Dendritic cell treated with granulocyte-macrophage colony-stimulating factor and Interleukin-4, amounts not matched to agents 40 ng/mL and 50 ng/mL, for 4 days (primary cell): ENCODE measurements at regions not wholly inside any gene's neighbourhood (a gene's known extent, or its start where the extent isn't known, plus 50 kb on each side); places are given as distances from the start of the nearest gene placed in this dataset.

Experiments used
- H3K27ac Mint-ChIP-seq: one replicate; pipeline ENCODE4 v1.8.0; 2022; ENCODE audit warnings: mild to moderate bottlenecking, mixed read lengths
- H3K27me3 Mint-ChIP-seq: one replicate; pipeline ENCODE4 v1.8.0; 2022; ENCODE audit warnings: mild to moderate bottlenecking, mixed read lengths
- H3K36me3 Mint-ChIP-seq: one replicate; pipeline ENCODE4 v1.8.0; 2022; ENCODE audit warnings: low read depth, mixed read lengths
- H3K4me1 Mint-ChIP-seq: one replicate; pipeline ENCODE4 v1.8.0; 2022; ENCODE audit warnings: low read depth, mixed read lengths
- H3K4me3 Mint-ChIP-seq: one replicate; pipeline ENCODE4 v1.8.0; 2022; ENCODE audit warnings: mild to moderate bottlenecking, moderate library complexity, mixed read lengths
- H3K9me3 Mint-ChIP-seq: one replicate; pipeline ENCODE4 v1.8.0; 2022; ENCODE audit warnings: mixed read lengths
- intact Hi-C: fragments of 100-400 bp; cut with micrococcal nuclease; formaldehyde crosslinking; loops from one replicate; pipeline ENCODE4 v1.15.0; 2022

DNA sequence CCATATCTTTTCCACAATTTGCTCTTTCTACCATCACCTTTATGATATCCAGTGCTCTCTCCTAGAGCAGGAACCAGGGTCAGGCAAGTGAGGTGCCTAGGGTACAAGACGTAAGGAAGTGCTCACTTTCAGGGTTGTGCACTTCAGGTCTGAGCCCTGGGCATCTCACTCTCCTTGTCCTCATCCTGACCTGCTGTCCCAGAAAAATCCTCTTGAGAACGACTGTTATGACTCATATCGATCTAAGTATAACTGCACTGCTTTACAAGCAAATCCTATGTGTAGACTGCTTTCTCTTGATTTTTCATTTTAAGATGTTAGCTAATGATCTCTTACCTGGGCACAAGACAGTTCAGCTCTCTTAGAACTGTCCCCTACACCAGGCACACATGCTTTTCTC is 100.1 kb downstream of the TMEM100 start:
- intact Hi-C loops: no loop called here
- H3K4me3 Mint-ChIP-seq: no peak overlapping the region
- H3K36me3 Mint-ChIP-seq: no peaks in the 10 kb centered on the region
- H3K4me1 Mint-ChIP-seq: no peaks in the 10 kb centered on the region
- H3K9me3 Mint-ChIP-seq: no peaks in the 10 kb centered on the region
- no peak overlapping the region for H3K27ac Mint-ChIP-seq
- H3K27me3 Mint-ChIP-seq: peaks cover 16% of the 10 kb centered on the region

DNA sequence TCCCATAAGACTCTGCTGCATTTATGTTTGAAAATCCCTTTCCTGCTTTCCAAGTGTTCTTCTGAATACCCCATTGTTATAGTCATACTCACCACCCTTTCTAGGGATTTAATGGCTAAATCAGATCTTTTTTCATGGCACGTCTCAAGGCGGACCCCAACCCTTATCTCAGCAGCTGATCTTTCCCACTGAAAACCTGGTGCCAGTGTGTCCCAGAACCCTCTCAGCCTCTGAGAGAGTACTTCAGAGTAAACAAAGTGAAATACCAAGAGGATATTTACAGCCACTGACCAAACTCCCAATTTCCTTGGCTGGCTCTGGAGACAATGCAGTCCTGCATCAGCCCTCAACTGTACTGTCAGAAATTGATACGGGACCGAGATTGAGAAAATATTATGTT is 101.7 kb downstream of the TMEM100 start:
- Mint-ChIP-seq H3K4me1 (no peaks in the 10 kb centered on the region), H3K27me3 (peaks cover 16% of the 10 kb centered on the region), H3K4me3 (no peak overlapping the region), H3K27ac (no peak overlapping the region), H3K36me3 (no peaks in the 10 kb centered on the region), H3K9me3 (no peaks in the 10 kb centered on the region)
- intact Hi-C loops: no loop called here

- H3K36me3 Mint-ChIP-seq: no peaks in the 10 kb centered on the region
- peaks cover 16% of the 10 kb centered on the region for H3K27me3 Mint-ChIP-seq
- H3K9me3 Mint-ChIP-seq: no peaks in the 10 kb centered on the region
- intact Hi-C loops: no loop called here
- H3K4me3 Mint-ChIP-seq: no peak overlapping the region
- no peak overlapping the region for H3K27ac Mint-ChIP-seq
- H3K4me1 Mint-ChIP-seq: no peaks in the 10 kb centered on the region
Observed at GRCh38 chr17:55620023-55620422, 102.6 kb downstream of the TMEM100 start.

- H3K27me3 Mint-ChIP-seq: peaks cover 6% of the 10 kb centered on the region
- no peaks in the 10 kb centered on the region for H3K4me1 Mint-ChIP-seq
- no peaks in the 10 kb centered on the region for H3K9me3 Mint-ChIP-seq
- no peak overlapping the region for H3K27ac Mint-ChIP-seq
- H3K36me3 Mint-ChIP-seq: no peaks in the 10 kb centered on the region
- intact Hi-C loops: no loop called here
- no peak overlapping the region for H3K4me3 Mint-ChIP-seq
Observed at GRCh38 chr17:55617441-55617840, 105.2 kb downstream of the TMEM100 start.

- Mint-ChIP-seq H3K4me1 (no peaks in the 10 kb centered on the region), H3K9me3 (no peaks in the 10 kb centered on the region), H3K27me3 (peaks cover 1% of the 10 kb centered on the region), H3K27ac (no peak overlapping the region), H3K4me3 (no peak overlapping the region), H3K36me3 (no peaks in the 10 kb centered on the region)
- intact Hi-C loops: no loop called here
Observed at GRCh38 chr17:55614061-55614460, 102.8 kb upstream of the SMIM36 start.

GRCh38 chr17:55612691-55613141 is 101.5 kb upstream of the SMIM36 start:
- Mint-ChIP-seq H3K27ac (no peak overlapping the region), H3K9me3 (no peaks in the 10 kb centered on the region), H3K27me3 (peaks cover 1% of the 10 kb centered on the region), H3K4me3 (no peak overlapping the region), H3K4me1 (no peaks in the 10 kb centered on the region), H3K36me3 (no peaks in the 10 kb centered on the region)
- intact Hi-C loops: no loop called here

GRCh38 chr17:55607731-55608341 is 96.6 kb upstream of the SMIM36 start:
- Mint-ChIP-seq H3K4me1 (no peaks in the 10 kb centered on the region), H3K9me3 (no peaks in the 10 kb centered on the region), H3K4me3 (no peak overlapping the region), H3K27ac (no peak overlapping the region), H3K27me3 (peaks cover 3% of the 10 kb centered on the region), H3K36me3 (no peaks in the 10 kb centered on the region)
- intact Hi-C loops: no loop called here

DNA sequence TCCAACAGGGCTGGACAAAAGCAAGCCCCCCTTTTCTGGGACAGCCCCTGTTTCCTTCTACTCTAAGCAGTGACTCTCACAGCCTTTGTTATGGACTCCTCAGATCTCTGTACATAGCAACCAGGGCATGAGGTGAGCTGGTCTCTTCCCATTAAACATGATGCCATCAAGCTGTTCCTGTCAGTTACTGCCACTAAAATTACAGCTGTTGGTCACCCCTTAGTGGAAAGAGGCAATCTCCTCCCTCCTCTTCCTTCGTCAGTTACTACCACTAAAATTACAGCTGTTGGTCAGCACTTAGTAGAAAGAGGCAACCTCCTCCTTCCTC is 95.2 kb upstream of the SMIM36 start:
- Mint-ChIP-seq H3K27me3 (peaks cover 3% of the 10 kb centered on the region), H3K4me3 (no peak overlapping the region), H3K36me3 (no peaks in the 10 kb centered on the region), H3K27ac (no peak overlapping the region), H3K4me1 (no peaks in the 10 kb centered on the region), H3K9me3 (no peaks in the 10 kb centered on the region)
- intact Hi-C loops: no loop called here

GRCh38 chr17:55605705-55606487 is 94.6 kb upstream of the SMIM36 start:
- intact Hi-C loops: no loop called here
- no peaks in the 10 kb centered on the region for H3K4me1 Mint-ChIP-seq
- no peak overlapping the region for H3K4me3 Mint-ChIP-seq
- H3K36me3 Mint-ChIP-seq: no peaks in the 10 kb centered on the region
- H3K27me3 Mint-ChIP-seq: peaks cover 3% of the 10 kb centered on the region
- H3K9me3 Mint-ChIP-seq: no peaks in the 10 kb centered on the region
- H3K27ac Mint-ChIP-seq: no peak overlapping the region

- Mint-ChIP-seq H3K36me3 (no peaks in the 10 kb centered on the region), H3K4me1 (no peaks in the 10 kb centered on the region), H3K9me3 (peaks cover 33% of the 10 kb centered on the region), H3K27me3 (peaks cover 3% of the 10 kb centered on the region), H3K27ac (no peak overlapping the region), H3K4me3 (no peak overlapping the region)
- intact Hi-C loops: loop anchor here (1.0 to 5.0 kb wide), 3 partner anchors 76 to 169 kb away; no protein-coding TSS in a partner anchor
Observed at GRCh38 chr17:55601874-55602364, 90.7 kb upstream of the SMIM36 start.

DNA sequence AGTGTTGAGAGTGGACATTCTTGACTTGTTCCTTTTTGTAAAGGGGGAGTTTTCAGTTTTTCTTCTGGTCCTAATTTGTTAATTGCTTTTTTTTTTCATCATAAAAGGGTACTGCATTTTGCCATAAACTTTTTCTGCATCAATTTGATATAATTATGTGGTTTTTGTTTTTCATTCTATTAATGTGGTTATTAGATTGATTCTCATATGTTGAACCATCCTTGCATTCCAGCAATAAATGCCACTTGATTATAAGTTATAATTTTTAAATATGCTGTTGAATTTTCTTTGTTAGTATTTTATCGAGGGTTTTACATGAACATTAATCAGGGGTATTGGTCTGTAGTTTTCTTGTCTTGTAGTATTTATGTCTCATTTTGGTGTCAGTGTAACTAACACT is 87.2 kb upstream of the SMIM36 start:
- H3K27me3 Mint-ChIP-seq: no peaks in the 10 kb centered on the region
- H3K36me3 Mint-ChIP-seq: no peaks in the 10 kb centered on the region
- no peak overlapping the region for H3K27ac Mint-ChIP-seq
- H3K4me1 Mint-ChIP-seq: no peaks in the 10 kb centered on the region
- H3K4me3 Mint-ChIP-seq: no peak overlapping the region
- H3K9me3 Mint-ChIP-seq: peaks cover 46% of the 10 kb centered on the region
- intact Hi-C loops: no loop called here

GRCh38 chr17:55588446-55589242 is 77.4 kb upstream of the SMIM36 start:
- Mint-ChIP-seq H3K9me3 (no peaks in the 10 kb centered on the region), H3K4me3 (no peak overlapping the region), H3K27me3 (peaks cover 7% of the 10 kb centered on the region), H3K36me3 (no peaks in the 10 kb centered on the region), H3K27ac (no peak overlapping the region), H3K4me1 (peaks cover 18% of the 10 kb centered on the region)
- intact Hi-C loops: no loop called here

GRCh38 chr17:55587608-55588139 is 76.4 kb upstream of the SMIM36 start:
- Mint-ChIP-seq H3K36me3 (no peaks in the 10 kb centered on the region), H3K4me3 (no peak overlapping the region), H3K27me3 (peaks cover 7% of the 10 kb centered on the region), H3K4me1 (peaks cover 26% of the 10 kb centered on the region), H3K9me3 (no peaks in the 10 kb centered on the region), H3K27ac (no peak overlapping the region)
- intact Hi-C loops: no loop called here

- Mint-ChIP-seq H3K27me3 (peaks cover 7% of the 10 kb centered on the region), H3K36me3 (no peaks in the 10 kb centered on the region), H3K27ac (no peak overlapping the region), H3K9me3 (no peaks in the 10 kb centered on the region), H3K4me1 (peaks cover 33% of the 10 kb centered on the region), H3K4me3 (no peak overlapping the region)
- intact Hi-C loops: no loop called here
Observed at GRCh38 chr17:55585629-55586028, 74.4 kb upstream of the SMIM36 start.
